H9 (cell line): ENCODE measurements at regions not wholly inside any gene's neighbourhood (a gene's known extent, or its start where the extent isn't known, plus 50 kb on each side); places are given as distances from the start of the nearest gene placed in this dataset.

Source experiments
- DNase-seq: peaks from one replicate; pipeline ENCODE4 v3.0.0-alpha.2; 2017
- H2AFZ ChIP-seq: one replicate; pipeline ENCODE4 v1.6.1; 2013; ENCODE audit warnings: mild to moderate bottlenecking, low read length, control low read depth, moderate library complexity
- H2AK5ac ChIP-seq: 2 replicates; pipeline ENCODE4 v1.6.1; 2013; ENCODE audit warnings: low read length, control low read depth, mixed read lengths; ENCODE audit not compliant: insufficient read length
- H2BK120ac ChIP-seq: one replicate; pipeline ENCODE4 v1.6.1; 2013; ENCODE audit warnings: low read depth, mild to moderate bottlenecking, low read length, control low read depth, inconsistent platforms; ENCODE audit not compliant: poor library complexity, severe bottlenecking
- H2BK12ac ChIP-seq: 2 replicates; pipeline ENCODE4 v1.6.1; 2013; ENCODE audit warnings: low read length, control low read depth, mixed read lengths, low read depth; ENCODE audit not compliant: insufficient read length
- H2BK15ac ChIP-seq: 2 replicates; pipeline ENCODE4 v1.6.1; 2013; ENCODE audit warnings: low read depth, low read length, control low read depth
- H2BK20ac ChIP-seq: one replicate; pipeline ENCODE4 v1.6.1; 2013; ENCODE audit warnings: low read depth, mild to moderate bottlenecking, low read length, control low read depth, inconsistent platforms; ENCODE audit not compliant: poor library complexity, severe bottlenecking
- H2BK5ac ChIP-seq: 2 replicates; pipeline ENCODE4 v1.6.1; 2013; ENCODE audit warnings: low read length, control low read depth, mixed read lengths; ENCODE audit not compliant: insufficient read length
- H3K14ac ChIP-seq: 2 replicates; pipeline ENCODE4 v1.6.1; 2013; ENCODE audit warnings: low read length, control low read depth; ENCODE audit not compliant: insufficient read depth
- H3K18ac ChIP-seq: 2 replicates; pipeline ENCODE4 v1.6.1; 2013; ENCODE audit warnings: low read depth, mild to moderate bottlenecking, mixed read lengths, low read length, control low read depth; ENCODE audit not compliant: insufficient read length
- H3K23ac ChIP-seq: 2 replicates; pipeline ENCODE4 v1.6.1; 2013; ENCODE audit warnings: low read length, control low read depth, mixed read lengths, low read depth; ENCODE audit not compliant: insufficient read length
- H3K23me2 ChIP-seq: 2 replicates; pipeline ENCODE4 v1.6.1; 2013; ENCODE audit warnings: low read depth, mild to moderate bottlenecking, mixed read lengths, low read length, control low read depth; ENCODE audit not compliant: insufficient read length, poor library complexity, severe bottlenecking
- H3K27ac ChIP-seq: 2 replicates; pipeline ENCODE4 v1.5.1; 2013; ENCODE audit warnings: low read length, control low read depth, mixed read lengths, low read depth; ENCODE audit not compliant: insufficient read length
- H3K27me3 ChIP-seq: 2 replicates; pipeline ENCODE4 v1.6.1; 2013; ENCODE audit warnings: low read length, control low read depth, inconsistent platforms; ENCODE audit not compliant: insufficient read depth
- H3K4ac ChIP-seq: 2 replicates; pipeline ENCODE4 v1.6.1; 2013; ENCODE audit warnings: low read depth, mild to moderate bottlenecking, control low read depth, inconsistent platforms, low read length, moderate library complexity
- H3K4me1 ChIP-seq: 2 replicates; pipeline ENCODE4 v1.6.1; 2013; ENCODE audit warnings: low read length, control low read depth, inconsistent platforms; ENCODE audit not compliant: insufficient read depth
- H3K4me2 ChIP-seq: 2 replicates; pipeline ENCODE4 v1.6.1; 2013; ENCODE audit warnings: low read length, control low read depth, mixed read lengths; ENCODE audit not compliant: insufficient read length, insufficient read depth
- H3K56ac ChIP-seq: 2 replicates; pipeline ENCODE4 v1.6.1; 2013; ENCODE audit warnings: low read depth, mild to moderate bottlenecking, mixed read lengths, low read length, control low read depth; ENCODE audit not compliant: insufficient read length
- H3K79me1 ChIP-seq: 2 replicates; pipeline ENCODE4 v1.6.1; 2013; ENCODE audit warnings: low read depth, mild to moderate bottlenecking, moderate library complexity, low read length, control low read depth, inconsistent platforms; ENCODE audit not compliant: insufficient read depth, poor library complexity, severe bottlenecking
- H3K79me2 ChIP-seq: 2 replicates; pipeline ENCODE4 v1.6.1; 2013; ENCODE audit warnings: low read length, control low read depth, inconsistent platforms; ENCODE audit not compliant: insufficient read depth
- H3K9ac ChIP-seq: 2 replicates; pipeline ENCODE4 v1.6.1; 2013; ENCODE audit warnings: low read length, control low read depth, mixed read lengths; ENCODE audit not compliant: insufficient read length; ENCODE audit errors: extremely low read depth
- H3K9me3 ChIP-seq: one replicate; pipeline ENCODE4 v1.6.1; 2013; ENCODE audit warnings: low read depth, low read length, inconsistent platforms; ENCODE audit not compliant: control insufficient read depth
- H3T11ph ChIP-seq: one replicate; pipeline ENCODE4 v1.6.1; 2013; ENCODE audit warnings: mild to moderate bottlenecking, low read length, control low read depth, inconsistent platforms
- H4K20me1 ChIP-seq: one replicate; pipeline ENCODE4 v1.6.1; 2013; ENCODE audit not compliant: control insufficient read depth, insufficient read length, insufficient read depth
- H4K5ac ChIP-seq: 2 replicates; pipeline ENCODE4 v1.6.1; 2013; ENCODE audit warnings: low read depth, mild to moderate bottlenecking, mixed read lengths, low read length, control low read depth; ENCODE audit not compliant: insufficient read length
- H4K8ac ChIP-seq: replicated peaks from 2 replicates; pipeline ENCODE4 v1.6.1; 2013; ENCODE audit warnings: low read length, control low read depth, mixed read lengths, low read depth; ENCODE audit not compliant: insufficient read length
- H4K91ac ChIP-seq: 2 replicates; pipeline ENCODE4 v1.6.1; 2013; ENCODE audit warnings: low read depth, mild to moderate bottlenecking, moderate library complexity, mixed read lengths, low read length, control low read depth; ENCODE audit not compliant: insufficient read length
- H3K27ac Mint-ChIP-seq, 3 experiments: 2 replicates in 2 of 3; 3 replicates in 1 of 3; pipeline ENCODE4 v1.8.0; 2020 to 2021; ENCODE audit warnings: mixed read lengths in 3 of 3, mild to moderate bottlenecking in 1 of 3, moderate library complexity in 1 of 3
- H3K27me3 Mint-ChIP-seq: 2 replicates; pipeline ENCODE4 v1.8.0; 2021; ENCODE audit warnings: low read depth, mild to moderate bottlenecking, moderate library complexity, mixed read lengths
- H3K36me3 Mint-ChIP-seq, 3 experiments: 2 replicates in 2 of 3; 3 replicates in 1 of 3; pipeline ENCODE4 v1.8.0; 2020 to 2021; ENCODE audit warnings: low read depth in 3 of 3, mixed read lengths in 3 of 3; ENCODE audit not compliant: insufficient read depth in 1 of 3
- H3K4me1 Mint-ChIP-seq, 2 experiments: 2 replicates each; pipeline ENCODE4 v1.8.0; 2020; ENCODE audit warnings: mixed read lengths in 2 of 2
- H3K4me3 Mint-ChIP-seq, 2 experiments: 2 replicates in 1 of 2; 3 replicates in 1 of 2; pipeline ENCODE4 v1.8.0; 2020 to 2021; ENCODE audit warnings: mild to moderate bottlenecking in 2 of 2, mixed read lengths in 2 of 2, moderate library complexity in 1 of 2
- H3K9me3 Mint-ChIP-seq, 2 experiments: 2 replicates in 1 of 2; 3 replicates in 1 of 2; pipeline ENCODE4 v1.8.0; 2020; ENCODE audit warnings: mild to moderate bottlenecking in 2 of 2, mixed read lengths in 2 of 2, moderate library complexity in 1 of 2
- WGBS: extraction: QIAGEN DNeasy Blood & Tissue Kit; methylation state at CpG from one replicate; pipeline ENCODE4 v1.1.7; 2013; ENCODE audit warnings: missing lambda C conversion rate, low lambda C conversion rate, mixed read lengths; ENCODE audit not compliant: insufficient read length; ENCODE audit errors: extremely low coverage; 5-methylcytosine and 5-hydroxymethylcytosine counted together
- TF ChIP-seq, protein P1 (sequence below): fragments of 200-600 bp; sonication (generic); conservative IDR thresholded peaks from 3 replicates; pipeline ENCODE4 v1.8.0; 2021; ENCODE audit warnings: antibody characterized with exemption, mild to moderate bottlenecking

DNA sequence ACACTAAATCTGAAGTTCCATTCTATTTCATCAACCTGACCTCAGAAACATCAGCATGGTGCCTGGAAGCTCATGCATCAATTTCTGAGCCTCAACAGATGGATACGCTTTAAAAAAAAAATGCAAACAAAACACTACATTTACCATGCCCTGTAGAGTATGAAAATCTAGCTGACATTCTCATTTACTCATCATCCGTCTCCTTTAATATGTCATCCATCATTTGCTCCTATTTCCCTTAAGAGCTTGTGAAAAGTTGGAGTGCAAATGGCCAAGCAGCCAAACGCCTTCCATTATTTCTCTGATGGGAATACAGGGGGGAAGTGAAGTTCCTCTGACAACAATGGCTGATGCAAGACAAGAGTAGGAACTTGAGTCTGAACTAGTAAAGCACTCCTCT lies 295.0 kb downstream of the TGFB2 start:
- Histone ChIP-seq H2BK15ac (no peak overlapping the region), H3K4me2 (no peak overlapping the region), H3K23me2 (no peaks in the 10 kb centered on the region), H3K18ac (no peak overlapping the region), H2BK5ac (no peak overlapping the region), H3K4me1 (no peaks in the 10 kb centered on the region), H3K79me1 (no peaks in the 10 kb centered on the region), H3T11ph (no peak overlapping the region), H4K91ac (no peak overlapping the region), H3K56ac (no peak overlapping the region), H2AFZ (no peak overlapping the region), H3K14ac (no peak overlapping the region), H2BK20ac (no peak overlapping the region), H2BK12ac (no peak overlapping the region), H4K5ac (no peak overlapping the region), H3K9me3 (no peaks in the 10 kb centered on the region), H3K9ac (no peak overlapping the region), H3K27ac (no peak overlapping the region), H2AK5ac (no peak overlapping the region), H3K4ac (no peak overlapping the region), H3K27me3 (no peaks in the 10 kb centered on the region), H4K20me1 (no peaks in the 10 kb centered on the region), H2BK120ac (no peak overlapping the region), H3K79me2 (no peaks in the 10 kb centered on the region), H3K23ac (no peak overlapping the region), H4K8ac (no peak overlapping the region)
- no CpG with 5 or more reads among the region's 3 CpGs for WGBS
- TF ChIP-seq, protein P1, sequence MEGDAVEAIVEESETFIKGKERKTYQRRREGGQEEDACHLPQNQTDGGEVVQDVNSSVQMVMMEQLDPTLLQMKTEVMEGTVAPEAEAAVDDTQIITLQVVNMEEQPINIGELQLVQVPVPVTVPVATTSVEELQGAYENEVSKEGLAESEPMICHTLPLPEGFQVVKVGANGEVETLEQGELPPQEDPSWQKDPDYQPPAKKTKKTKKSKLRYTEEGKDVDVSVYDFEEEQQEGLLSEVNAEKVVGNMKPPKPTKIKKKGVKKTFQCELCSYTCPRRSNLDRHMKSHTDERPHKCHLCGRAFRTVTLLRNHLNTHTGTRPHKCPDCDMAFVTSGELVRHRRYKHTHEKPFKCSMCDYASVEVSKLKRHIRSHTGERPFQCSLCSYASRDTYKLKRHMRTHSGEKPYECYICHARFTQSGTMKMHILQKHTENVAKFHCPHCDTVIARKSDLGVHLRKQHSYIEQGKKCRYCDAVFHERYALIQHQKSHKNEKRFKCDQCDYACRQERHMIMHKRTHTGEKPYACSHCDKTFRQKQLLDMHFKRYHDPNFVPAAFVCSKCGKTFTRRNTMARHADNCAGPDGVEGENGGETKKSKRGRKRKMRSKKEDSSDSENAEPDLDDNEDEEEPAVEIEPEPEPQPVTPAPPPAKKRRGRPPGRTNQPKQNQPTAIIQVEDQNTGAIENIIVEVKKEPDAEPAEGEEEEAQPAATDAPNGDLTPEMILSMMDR = no peak
- 0 out of 7 replicates have a peak overlapping the region, but pooled peaks of 1 of the 3 experiments have one; percentile 3 for H3K27ac Mint-ChIP-seq
- no peaks in the 10 kb centered on the region for H3K27me3 Mint-ChIP-seq
- peaks cover 4 to 7% of the 10 kb centered on the region in 2 experiments for H3K4me1 Mint-ChIP-seq
- H3K9me3 Mint-ChIP-seq = peaks cover 0 to 3% of the 10 kb centered on the region in 2 experiments; a peak in 1 of 5 replicates
- no peak overlapping the region for H3K4me3 Mint-ChIP-seq
- H3K36me3 Mint-ChIP-seq = no peaks in the 10 kb centered on the region; a peak in 1 of 7 replicates
- no peak for DNase-seq
